ENCODE measurements at regions not wholly inside any gene's neighbourhood (a gene's known extent, or its start where the extent isn't known, plus 50 kb on each side); places are given as distances from the start of the nearest gene placed in this dataset.
"Not testable (repeated sequence)": the region's sequence is repeated elsewhere in the genome, so short reads cannot be mapped to it uniquely, and the experiment has no call there.

DNA sequence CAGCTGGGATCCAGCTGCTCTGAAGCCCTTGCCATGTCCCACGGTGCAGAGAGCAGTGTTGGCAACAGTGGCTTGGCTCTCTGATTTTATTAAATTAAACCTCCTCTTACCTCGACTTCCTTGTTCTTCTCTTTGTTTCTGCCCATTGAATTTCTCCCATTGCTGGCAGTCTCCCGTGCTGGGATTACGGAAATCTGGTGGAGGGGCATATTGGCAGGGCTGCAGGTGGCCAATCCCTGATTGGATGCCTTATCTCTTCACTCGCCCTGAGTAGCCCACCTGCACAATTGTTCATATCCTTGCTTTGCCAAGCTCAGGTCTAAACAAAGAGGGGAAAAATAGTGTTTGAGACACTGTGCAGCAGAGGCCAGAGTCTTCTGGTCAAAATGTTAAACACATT, 493.9 kb downstream of the TMA16 start:
- no peak for ATAC-seq

DNA sequence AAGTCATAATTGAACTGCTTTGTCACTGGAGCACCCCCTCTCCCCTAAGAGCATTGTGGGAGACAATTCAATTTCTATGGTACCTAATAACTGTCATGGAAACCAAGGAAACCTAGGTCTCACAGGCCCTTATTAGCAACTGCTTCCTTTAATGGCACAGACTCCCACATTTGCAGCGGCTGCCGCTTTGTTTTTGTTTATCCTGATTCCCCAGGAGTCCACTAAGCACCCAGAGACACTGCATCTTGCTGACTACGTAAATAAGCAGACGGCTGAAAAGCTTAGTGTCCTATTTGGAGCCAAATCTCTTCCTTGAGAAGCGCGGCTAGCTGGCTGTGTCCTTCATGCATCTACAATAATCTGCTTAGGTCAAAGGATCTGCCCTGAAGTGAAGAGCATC, 494.4 kb downstream of the TMA16 start:
- ATAC-seq, result no peak

DNA sequence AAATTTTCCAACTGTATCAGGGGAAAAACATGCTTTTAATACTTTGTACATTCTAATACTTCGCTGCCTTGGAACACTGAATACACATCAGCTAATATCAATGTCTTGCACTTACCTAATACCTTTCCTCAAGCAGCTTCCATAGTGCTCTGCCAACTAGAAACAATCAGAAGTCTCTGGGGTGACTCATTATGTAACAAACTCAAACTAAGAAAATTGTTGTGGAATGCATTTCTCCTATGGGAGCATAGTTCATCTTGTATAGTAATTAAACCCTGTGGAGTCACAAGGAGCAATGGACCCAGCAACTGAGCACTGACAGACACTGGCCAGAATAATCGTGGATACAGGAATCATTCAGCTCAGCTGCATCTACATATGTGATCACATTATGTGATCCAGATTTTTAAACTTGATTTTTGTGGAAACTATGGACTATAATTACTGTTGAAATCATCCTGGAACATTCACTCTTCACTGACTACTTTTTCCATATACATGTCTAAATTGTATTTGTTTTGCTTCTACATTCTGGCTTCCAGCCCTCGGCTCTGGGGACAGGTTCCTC, 496.9 kb downstream of the TMA16 start:
- no peak for ATAC-seq

DNA sequence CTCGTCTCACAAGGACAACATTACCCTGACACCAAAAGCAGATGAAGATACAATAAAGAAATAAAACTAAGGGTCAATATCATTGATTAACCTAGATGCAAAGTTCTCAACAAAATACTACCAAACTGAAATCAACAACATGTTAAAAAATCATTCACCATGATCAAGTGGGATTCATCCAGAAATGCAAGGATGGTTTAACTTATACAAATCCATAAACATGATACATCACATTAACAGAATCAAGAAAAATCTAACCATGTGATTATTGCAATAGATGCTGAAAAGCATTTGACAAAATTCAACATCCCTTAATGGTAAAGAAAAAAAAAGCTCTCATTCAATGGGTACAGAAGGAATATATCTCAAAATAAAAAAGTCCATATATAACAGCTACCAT, 514.9 kb downstream of the TMA16 start:
- ATAC-seq, result no peak

DNA sequence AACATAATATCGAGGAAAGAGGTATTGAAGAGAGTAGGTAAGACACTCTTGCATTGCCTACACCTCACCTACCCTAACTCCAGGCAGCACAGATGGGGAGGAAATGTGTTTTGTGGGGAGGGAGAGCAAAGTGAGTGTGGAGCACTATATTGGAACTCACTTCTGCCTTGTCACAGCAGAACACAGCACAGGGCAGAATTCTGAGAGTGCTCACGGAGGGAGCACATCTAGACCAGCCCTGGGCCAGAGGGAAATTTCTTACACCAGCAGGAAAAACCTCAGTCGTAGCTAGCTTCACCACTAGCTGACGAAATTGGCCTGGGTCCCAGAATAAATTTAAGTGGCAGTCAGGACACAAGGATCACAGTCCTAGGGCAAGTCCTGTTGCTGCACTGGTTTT, 517.3 kb downstream of the TMA16 start:
- ATAC-seq, result no peak

DNA sequence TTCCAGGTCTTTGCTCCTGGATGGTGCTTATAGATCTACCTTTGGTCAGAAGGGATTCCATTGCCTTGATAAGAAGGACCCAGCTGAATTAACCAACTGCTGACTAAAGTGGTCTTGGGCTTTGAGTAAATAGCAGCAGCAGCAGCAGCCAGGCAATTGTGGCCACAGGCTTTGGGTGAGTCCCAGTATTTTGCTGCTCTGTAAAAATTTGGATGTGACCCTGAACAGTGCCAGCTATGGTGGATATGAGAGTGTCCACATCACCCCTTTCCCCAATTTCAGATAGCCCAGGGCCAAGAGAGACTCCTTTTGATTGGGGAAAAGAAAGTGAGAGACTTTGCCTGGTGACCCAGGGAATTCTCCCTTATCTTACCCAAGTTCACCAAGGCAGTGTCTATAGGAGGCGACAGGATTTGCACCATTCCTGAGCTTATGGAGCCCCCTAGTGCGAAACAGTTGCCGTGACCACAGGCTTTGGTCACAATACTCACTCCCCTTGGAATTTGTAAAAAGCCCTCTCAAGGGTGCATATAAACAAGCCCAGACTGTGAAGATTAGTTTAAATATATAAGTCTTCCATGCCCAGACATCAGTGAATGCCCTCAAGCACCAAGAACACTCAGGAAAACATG, 518.0 kb downstream of the TMA16 start:
- no peak for ATAC-seq

DNA sequence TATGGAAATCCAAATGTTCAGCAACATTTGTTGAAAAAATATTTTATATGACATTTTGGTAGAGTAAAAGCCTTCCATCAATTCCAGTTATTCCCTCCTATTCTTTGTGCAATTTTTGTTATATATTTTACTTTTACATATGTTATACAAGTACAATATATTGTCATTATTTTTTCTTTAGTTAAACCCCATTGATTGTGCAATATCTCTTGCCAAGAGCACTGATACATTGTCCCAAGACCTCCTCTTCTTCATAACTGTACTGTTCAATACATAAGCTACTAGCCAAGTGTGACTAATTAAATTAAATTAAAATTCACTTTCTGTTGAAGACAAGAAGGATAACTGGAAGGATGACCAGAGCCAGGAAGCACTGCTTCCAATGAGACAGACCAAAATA, 527.5 kb downstream of the TMA16 start:
- ATAC-seq, result no peak

DNA sequence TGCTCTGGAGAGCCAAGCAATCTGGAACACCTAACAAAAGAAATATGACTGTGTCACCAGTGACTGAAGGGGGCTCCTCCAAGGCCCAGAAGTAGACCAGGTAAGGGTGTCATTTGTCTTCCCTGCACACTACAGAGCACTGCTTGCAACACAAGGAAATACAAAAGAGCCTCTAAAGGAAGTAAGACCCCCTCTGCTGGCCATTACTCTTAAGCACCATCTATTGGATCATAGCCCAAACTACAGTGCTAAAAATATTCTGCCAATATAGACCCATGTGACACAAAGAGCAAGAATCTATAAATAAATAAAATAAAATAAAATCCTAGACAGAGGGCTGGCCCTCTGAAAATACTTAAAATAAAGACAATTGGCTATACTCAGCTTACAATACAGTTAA, 528.7 kb downstream of the TMA16 start:
- ATAC-seq, result no peak

DNA sequence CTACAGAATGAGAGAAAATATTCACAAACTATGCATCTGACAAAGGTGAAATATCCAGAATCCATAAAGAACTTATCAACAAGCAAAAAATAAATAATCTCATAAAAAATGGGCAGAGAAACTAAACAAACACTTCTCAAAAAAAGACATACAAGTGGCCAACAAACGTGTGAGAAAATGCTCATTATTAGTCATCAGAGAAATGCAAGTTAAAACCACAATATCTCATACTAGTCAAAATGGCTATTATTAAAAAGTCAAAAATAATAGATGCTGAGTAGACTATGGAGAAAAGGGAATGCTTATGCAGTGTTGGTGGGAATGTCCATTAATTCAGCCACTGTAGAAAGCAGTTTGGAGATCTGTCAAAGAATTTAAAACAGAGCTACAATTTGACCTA, 533.3 kb downstream of the TMA16 start:
- ATAC-seq, result no peak

DNA sequence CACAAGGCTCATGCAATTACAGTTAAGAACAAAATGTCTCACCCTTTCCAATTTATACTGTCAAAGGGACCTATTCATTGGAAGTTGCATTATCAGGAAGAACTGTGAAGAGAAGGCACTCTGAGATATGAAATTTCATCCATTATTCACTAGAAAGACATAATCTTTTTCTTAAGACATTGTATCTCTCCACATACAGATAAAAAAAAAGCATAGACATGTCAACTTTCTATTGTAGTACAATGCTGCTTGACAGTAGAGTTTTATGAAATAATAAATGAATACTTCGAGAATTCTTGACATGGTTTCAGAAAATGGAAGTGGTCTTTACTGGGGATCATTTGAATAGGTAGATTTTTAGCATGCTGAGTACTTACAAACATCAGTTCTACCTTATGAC, 545.0 kb downstream of the TMA16 start:
- ATAC-seq, result no peak

DNA sequence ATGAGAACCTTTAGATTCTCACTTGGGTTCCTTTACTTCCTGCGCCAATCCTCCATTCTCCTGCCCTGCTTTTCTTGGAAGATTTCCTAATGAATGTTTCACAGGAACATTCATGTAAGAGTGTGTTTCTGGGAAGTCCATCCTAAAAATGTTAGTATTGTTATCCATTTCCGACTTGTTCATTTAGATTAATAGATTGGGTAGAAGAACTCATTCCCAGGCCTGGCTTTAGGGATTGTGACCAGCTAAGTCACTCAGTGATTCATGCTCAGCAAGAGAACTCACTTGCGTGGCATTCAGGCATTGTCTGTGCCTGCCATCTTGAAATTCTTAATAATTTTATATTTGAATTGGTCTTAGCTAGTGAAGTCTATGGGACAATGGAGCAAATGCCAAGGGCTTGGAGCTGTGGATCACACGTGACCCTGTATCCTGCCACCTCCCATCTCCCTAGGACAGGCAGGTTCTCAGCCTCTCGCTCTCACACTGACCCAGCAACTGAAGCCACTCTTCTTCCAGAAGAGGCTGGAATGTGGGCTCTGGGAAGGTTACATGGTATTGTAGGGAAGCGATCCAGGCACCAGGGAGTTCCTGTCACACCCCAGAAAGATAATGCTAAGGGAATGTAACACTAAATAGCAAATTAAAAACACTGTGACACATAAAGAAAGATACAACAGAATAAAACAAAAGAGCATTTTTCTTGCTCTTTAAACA, 562.1 kb downstream of the TMA16 start:
- ATAC-seq, result no peak

DNA sequence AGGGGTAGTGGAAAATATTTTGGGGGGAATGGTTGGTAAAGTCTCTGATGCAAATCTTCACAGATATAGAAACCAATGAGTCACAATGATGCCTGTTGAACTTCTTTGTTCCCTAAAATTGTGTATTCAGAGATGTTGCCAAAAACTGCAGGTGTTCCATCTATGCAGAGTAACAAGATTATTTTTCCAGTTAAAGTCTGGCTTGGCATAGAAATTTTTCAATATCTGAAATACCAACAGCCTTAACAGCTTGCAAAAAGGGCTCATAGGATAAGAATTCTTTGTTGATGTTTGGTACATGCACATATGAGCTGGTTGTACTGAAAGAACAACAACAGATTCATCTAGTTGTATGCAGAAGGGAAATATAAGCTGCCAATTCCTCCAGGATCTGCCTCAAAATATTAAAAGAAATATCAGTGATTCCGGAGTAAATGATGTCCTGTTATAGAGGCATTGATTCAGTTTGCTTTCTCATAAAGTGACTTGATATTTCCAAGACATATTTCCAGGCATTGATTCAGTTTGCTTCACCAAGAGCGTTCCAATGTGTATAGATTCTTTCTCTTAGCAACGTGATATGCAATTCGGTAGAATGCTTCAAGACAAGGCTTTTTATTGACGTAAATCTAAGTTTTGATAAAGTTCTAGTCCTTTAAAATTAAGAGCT, 564.4 kb downstream of the TMA16 start:
- ATAC-seq, result no peak

DNA sequence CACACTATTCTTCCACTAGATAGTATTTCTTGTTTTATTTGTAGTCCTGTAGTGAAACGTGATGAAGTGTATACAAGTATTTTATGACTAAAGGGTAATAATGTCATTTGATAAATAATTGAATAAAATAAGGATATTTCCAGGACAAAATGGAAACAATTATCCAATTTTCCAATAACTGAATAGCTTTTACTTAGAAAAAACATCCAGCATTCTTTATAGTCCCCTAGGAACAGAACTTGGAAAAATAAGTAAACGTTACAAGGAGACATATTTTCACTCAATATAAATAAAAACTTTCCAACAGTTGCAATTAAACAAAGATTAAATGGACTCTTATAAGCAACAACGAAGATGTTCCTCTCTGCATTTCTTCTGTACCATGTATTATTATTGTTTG, 566.0 kb downstream of the TMA16 start:
- ATAC-seq, result no peak

DNA sequence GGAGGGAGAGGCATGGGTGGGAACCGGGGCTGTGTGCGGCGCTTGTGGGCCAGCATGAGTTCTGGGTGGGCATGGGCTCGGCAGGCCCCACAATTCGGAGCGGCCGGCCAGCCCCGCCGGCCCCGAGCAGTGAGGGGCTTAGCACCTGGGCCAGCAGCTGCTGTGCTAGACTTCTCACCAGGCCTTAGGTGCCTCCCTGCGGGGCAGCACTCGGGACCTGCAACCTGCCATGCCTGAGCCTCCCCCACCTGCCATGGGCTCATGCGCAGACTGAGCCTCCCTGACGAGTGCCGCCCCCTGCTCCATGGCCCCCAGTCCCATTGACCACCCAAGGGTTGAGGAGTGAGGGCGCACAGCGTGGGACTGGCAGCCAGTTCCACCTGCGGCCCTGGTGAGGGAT, 573.9 kb downstream of the TMA16 start:
- no peak for ATAC-seq

DNA sequence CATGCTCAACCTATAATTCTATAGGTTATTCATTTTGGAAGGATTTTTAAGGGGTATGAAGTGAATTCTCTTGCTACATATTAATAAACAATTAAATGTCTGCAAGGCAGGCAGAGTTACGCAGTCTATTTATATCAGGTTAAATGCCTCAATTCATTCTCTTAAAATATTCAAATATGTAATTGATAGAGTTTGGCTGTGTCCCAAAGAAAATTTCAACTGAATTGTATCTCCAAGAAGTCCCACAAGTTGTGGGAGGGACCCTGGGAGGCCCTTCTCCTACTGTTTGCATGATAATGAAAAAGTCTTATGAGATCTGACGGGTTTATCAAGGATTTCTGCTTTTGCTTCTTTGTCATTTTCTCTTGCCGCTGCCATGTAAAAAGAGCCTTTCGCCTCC, 576.1 kb downstream of the TMA16 start:
- no peak for ATAC-seq

DNA sequence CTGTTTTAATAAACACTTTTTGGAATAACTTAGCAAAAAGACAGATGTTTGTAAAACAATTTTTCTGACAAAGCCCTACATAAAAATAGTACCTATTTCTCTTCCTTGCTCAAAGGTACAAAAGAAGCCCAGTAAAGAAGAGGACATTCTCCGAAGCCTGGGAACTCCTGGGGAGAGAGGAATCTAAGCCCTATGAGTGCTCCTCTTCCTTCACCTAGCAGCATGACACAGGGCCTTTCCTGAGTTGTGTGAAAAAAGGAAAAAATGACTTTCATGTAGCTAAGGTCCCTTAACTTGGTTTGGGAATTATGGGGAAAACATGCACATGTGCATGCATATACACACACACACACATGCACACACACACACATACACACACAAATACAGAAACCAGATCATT, 586.9 kb downstream of the TMA16 start:
- no peak for ATAC-seq

DNA sequence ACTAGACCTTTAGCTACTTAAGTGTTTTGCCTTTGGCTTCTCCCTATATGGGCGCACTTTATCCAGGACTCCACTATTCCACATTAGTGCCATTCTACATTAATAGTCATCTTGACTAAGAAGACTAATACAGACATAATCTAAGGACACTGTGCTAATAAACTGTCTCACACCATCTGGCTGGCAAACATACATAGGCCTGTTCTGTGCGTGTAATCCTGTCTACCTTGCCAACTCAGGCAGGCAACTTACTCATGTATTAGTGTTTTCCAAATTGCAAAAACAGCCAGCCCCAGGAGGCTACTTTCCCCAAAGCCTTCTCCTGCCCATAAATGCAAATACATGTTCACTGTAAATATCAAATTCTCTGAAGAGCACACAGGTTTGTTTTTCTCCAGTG, 587.3 kb downstream of the TMA16 start:
- ATAC-seq, result peak; percentile 85

DNA sequence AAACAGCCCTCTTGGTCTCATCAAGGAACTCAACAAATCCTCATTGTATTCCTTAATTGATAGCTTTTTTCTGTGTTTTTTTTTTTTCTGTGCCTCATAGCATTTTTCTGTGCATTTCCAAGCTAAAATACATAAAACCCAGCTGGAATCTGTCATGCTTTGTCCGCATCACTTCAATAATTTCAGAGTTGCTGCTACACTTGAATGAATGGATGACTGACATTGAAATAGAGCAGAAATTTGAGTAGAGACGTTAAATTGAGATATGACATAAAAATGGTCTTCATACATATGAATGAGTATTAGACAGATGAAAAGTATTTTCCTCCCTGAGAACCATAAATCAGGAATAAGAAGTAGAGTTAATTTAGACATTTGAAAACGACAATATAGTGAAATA, 593.2 kb downstream of the TMA16 start:
- no peak for ATAC-seq

DNA sequence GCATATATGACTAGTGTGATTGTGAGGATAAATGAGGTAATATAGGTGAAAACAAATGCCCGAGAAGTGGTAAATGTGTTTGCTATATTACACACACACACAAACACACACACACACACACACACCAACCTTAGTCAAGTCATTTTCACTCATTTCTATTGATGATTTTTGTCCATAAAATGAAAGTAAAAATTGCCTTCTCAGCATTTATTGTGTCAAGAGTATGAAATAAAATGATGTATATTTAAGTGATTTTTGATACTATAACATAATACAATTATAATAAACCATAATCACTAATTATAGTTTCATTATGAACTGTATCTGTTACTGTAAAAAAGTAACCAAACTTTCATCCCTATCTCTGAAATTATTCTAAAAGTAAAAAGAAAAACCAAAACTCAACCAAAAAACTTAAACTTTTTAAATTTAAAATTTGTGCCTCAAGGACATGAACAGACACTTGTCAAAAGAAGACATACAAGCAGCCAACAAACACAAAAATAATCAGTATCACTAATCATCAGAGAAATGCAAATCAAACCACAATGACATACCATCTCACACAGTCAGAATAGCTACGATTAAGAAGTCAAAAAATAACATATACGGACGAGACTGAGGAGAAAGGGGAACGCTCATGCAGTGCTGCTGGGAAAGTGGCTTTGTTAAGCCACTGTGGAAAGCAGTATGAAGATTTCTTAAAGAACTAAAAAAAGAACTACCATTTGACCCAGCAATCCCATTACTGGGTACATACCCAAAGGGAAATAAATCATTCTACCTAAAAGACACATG, 601.0 kb downstream of the TMA16 start:
- ATAC-seq, result no peak

DNA sequence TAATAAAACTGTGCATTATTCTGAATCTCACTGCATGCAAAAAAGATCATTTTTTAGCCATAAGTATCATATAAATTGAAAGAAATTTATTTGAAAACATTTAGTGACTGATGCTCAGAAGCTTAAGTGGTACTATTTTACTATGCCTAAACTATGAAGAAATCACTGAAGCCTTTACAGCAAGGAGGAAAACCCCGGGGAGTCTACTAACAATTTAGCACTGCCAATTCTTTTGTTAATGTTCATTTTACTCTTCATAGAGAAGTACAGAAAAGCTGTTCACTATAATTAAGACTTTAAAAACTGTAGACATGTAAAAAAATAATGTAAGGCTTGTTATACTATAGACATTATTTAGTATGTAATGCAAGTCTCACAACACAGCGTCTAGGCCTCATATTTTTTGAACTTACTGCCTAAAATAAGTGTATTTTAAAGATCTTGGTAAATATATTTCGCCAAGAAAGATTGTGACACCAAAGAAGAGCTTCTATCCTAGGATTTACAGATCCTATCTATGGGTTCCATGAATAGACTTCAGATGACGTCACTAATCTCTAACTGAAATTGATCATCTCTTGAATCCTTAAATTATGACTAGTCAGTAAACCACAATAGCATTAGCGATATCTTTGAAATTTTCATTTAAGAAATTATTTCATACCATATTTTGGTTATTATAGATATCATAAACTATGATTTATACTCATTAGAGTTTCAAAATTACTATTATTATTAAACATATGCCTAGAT, 602.5 kb downstream of the TMA16 start:
- no peak for ATAC-seq

DNA sequence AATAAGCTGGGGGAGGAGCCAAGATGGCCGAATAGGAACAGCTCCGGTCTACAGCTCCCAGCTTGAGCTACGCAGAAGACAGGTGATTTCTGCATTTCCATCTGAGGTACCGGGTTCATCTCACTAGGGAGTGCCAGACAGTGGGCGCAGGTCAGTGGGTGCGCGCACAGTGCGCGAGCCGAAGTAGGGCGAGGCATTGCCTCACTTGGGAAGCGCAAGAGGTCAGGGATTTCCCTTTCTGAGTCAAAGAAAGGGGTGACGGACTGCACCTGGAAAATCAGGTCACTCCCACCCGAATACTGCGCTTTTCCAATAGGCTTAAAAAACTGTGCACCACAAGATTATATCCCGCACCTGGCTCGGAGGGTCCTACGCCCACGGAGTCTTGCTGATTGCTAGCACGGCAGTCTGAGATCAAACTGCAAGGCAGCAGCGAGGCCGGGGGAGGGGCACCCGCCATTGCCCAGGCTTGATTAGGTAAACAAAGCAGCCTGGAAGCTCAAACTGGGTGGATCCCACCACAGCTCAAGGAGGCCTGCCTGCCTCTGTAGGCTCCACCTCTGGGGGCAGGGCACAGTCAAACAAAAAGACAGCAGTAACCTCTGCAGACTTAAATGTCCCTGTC, 606.4 kb downstream of the TMA16 start:
- ATAC-seq, result not testable (repeated sequence)

DNA sequence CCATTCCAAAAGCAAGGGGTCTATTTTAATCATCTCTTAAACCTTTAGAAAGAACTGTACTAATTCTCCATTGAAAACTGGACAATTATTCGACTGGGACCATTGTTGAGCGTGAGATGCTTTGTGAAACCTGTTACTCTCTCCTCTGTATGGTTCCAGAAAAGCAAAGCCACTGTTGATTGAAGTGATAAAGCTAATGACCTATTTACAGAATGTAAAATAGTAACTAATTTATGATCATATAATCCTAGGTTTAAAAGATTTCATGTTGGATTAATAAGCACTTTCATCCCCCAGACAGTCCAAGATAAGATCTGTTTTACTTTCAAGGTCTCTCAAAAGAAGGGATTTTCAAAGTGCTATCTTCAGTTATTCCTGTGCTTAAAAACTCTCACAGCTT, 614.5 kb downstream of the TMA16 start:
- no peak for ATAC-seq

All from esophagus mucosa (tissue), 1 donor.